NCI-H524 (cell line): ENCODE measurements at regions not wholly inside any gene's neighbourhood (a gene's known extent, or its start where the extent isn't known, plus 50 kb on each side); places are given as distances from the start of the nearest gene placed in this dataset.

Experiments used
- DNase-seq, 2 experiments: peaks; one replicate each; lab custom pipeline; 2025; lab: John Stamatoyannopoulos, UW

DNA sequence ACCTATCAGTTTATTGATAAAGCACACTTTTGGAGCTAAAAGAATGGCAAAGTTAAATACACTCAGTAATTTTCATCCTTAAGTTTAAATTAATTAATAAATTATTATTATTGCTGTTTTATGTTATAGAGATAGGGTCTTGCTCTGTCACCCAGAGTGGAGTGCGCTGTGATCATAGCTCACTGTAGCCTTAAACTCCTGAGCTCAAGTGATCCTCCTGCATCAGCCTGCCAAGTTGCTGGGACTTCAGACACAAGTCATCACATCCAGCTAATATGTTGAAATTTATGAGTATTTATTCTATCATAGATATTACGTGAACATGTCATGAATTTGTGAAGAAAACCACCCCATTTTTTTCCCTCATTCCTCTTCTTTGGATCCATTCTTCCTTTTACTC is 64.2 kb downstream of the GJA1 start:
- DNase-seq: no peak

- no peak for DNase-seq
Observed at GRCh38 chr6:121503589-121503991, 68.1 kb downstream of the GJA1 start.

GRCh38 chr6:121504227-121504626 is 68.8 kb downstream of the GJA1 start:
- DNase-seq: no peak

DNA sequence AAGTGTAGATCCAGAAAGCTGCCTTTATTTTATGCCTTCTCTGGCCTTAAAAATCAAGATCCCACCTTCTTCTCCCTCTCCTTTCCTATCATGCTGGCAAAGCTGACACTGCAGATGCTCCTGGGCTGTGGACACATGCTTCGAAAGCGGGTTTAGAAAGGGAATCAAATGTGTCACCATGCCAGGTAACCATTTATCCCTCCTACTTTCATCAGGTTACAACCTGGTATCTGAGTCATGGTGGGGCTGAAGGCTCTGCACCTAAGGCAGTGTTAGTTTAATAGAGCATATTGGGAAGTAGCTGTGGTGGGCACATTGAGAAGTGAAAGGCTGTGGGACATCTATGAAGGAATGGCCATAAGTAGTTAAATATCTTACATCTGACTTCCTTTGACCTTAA is 69.8 kb downstream of the GJA1 start:
- no peak for DNase-seq

- no peak for DNase-seq
Observed at GRCh38 chr6:121506761-121507754, 71.6 kb downstream of the GJA1 start.

GRCh38 chr6:121510568-121511177 is 75.2 kb downstream of the GJA1 start:
- DNase-seq: no peak

GRCh38 chr6:121515630-121516265 is 80.3 kb downstream of the GJA1 start:
- no peak for DNase-seq

GRCh38 chr6:121516331-121516730 is 80.9 kb downstream of the GJA1 start:
- no peak for DNase-seq

DNA sequence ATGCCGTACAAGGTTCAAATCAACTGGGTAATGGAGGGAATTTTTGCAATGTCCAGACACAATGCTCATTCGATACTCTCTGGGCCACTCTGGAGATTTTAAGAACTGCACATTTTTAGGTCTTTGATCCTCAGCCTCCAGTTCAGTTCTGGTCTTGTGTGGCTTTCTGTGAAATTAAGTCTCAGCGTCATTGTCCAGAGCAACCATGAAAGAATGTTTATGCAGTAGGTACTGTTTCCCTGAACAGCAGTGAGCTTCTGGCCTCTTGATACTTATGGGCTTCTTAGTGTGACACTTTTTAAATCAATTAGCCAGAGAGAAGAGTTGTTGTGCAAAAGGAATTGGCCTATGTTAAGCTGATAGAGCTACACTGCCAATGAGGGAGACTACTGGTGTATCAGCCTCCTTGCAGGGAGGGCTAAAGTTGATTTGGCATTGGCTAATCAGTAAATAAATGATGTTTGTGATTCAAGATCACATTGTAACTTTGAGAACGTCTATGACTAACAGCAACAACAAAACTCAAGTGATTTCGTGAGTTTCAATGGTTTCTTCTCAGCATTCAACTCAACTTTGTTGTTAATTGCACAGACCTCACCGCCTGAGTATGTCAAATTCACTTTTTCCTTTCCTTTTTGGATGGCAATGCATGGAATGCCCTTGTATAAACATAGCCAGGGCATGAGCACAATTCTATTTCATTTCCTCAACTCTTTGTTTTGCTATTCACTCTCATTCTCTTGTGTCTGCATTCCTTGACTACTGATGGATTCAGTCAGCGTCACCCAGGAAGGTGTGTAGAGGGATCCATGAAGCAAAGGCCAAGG is 85.1 kb downstream of the GJA1 start:
- DNase-seq: no peak

GRCh38 chr6:121521164-121521555 is 85.7 kb downstream of the GJA1 start:
- no peak for DNase-seq

DNA sequence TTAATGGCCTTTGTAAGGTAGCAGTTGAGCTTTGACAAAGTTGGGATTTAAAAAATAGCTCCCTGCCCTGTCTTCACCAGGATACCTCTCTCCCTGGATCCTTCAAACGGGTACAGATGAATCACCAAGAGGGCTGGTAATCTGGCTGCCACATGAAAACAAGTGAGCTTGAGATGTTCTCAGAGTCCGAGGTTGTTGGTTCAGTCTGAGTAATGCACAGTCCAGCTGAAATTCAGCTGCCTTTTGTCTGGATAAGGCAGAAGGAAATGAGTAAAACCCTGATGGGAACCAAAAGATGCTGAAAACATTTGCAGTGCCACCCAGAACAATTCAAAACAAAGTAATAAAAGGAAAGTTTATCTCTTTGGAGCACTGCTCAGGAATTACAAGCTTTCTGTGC is 86.8 kb downstream of the GJA1 start:
- no peak for DNase-seq

- DNase-seq: no peak
Observed at GRCh38 chr6:121522771-121523386, 87.4 kb downstream of the GJA1 start.

- DNase-seq: no peak
Observed at GRCh38 chr6:121523628-121524027, 88.2 kb downstream of the GJA1 start.

DNA sequence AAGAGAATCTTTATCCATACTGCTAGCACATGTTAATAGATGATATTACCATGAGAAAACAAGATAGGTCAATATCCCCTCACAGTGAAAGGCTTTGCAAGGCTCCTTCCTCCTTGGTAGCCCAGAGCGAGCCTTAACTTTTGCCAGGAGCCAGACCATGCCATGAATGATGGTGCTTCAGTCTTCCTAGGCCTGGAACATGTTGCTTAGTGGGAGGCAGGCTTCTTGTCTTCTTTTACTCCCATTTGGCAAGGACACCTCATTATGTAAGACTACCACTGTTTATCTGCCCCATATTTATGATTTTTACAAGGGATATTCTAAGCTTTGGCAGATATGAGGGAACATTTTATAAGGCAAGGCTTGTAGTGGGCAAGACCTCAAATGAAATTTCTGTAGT is 90.8 kb downstream of the GJA1 start:
- DNase-seq: no peak

DNA sequence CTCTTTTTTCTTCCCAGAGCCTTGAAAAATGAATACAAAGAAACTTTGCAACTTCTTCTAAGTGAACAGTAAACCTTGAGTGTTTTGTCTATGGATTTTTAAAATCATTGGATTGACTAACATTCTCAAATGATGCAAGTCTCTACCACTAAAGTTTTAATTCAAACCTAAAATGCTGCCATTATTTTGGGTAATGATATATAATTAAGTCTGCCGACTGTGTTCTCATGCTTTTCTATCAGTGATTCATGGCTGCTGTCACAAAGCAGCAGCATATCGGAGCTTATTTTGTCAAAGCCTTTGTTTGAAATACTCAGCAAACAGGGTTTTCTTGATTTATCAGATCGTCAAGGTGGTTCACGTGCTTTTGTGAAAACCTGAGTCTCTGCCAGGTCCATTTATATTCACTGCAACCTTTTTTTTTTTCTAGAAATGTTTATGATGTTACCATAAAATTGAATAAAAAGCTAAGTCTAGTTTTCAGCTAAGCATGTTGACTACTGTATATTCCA is 96.3 kb downstream of the GJA1 start:
- no peak for DNase-seq

DNA sequence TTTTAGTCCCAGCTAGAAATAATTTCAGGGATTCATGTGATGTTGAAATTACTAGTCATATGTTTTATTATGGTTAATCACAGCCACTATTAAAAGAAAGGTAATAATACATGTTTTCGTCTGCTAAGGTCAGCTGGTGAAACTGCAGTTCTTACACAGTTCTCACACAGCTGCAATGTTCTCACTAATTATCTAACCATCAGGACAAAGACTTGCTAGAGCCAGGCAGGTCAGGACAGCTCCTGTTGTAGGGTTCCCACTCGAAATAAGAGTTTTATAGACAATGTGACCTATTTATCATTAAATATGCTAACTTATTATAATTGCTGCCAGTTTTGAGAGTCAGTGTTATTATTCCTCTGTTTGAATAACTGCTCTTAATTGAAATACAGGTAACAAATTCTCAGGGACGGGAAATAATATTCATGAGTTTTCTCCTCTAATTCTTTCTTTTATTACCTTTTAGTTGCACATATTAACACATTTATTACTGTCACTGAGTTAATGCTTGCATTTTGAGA is 97.9 kb downstream of the GJA1 start:
- DNase-seq: peak in 1 of 2 experiments; percentile 1

- DNase-seq: no peak
Observed at GRCh38 chr6:121535777-121536176, 100.3 kb downstream of the GJA1 start.

GRCh38 chr6:121536345-121536744 is 100.9 kb downstream of the GJA1 start:
- no peak for DNase-seq

DNA sequence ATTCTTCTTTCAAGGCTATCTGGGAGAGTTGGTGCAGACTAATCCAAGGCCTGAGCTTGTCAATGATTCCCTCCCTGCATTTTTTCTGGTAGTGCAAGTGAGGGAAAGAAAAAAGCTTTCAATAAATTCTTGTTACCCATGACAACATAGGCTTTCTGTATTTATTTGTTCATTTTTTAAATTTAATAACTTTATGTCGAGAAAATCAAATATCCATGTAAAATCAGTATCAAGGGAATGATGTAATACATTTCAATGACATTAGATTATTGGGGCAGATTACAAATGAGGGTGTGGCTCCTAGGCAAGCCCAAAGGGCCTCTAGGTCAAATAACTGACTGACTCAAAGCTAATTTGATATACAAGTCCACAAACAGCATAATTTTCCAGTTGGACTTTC is 104.0 kb downstream of the GJA1 start:
- no peak for DNase-seq

- no peak for DNase-seq
Observed at GRCh38 chr6:121540210-121540609, 104.8 kb downstream of the GJA1 start.

GRCh38 chr6:121544691-121545090 is 109.2 kb downstream of the GJA1 start:
- no peak for DNase-seq
